Heart right ventricle (tissue), 16 donors: ENCODE measurements at regions not wholly inside any gene's neighbourhood (a gene's known extent, or its start where the extent isn't known, plus 50 kb on each side); places are given as distances from the start of the nearest gene placed in this dataset.
A peak's percentile ranks its signal among the peaks of the same experiment; 100 is the strongest.

Experiments used
- ATAC-seq, 8 donors: fragments of 200-7000 bp; cut with Tn5 transposase; one replicate each; pipeline ENCODE4 v1.9.1; 2020; ENCODE audit warnings: mild to moderate bottlenecking in 8 of 8, moderate library complexity in 8 of 8, moderate number of reproducible peaks in 1 of 8
- DNase-seq, 2 donors: peaks; one replicate each; pipeline ENCODE4 v3.0.0-alpha.2; 2020
- H3K27ac ChIP-seq, 10 donors: fragments of 200-600 bp; sonication (generic) in 2 of 10; one replicate each; pipeline versions ENCODE4 v1.5.0 to v1.8.0; 2020 to 2022; ENCODE audit warnings: mild to moderate bottlenecking in 3 of 10
- H3K27me3 ChIP-seq, 7 donors: fragments of 200-600 bp; one replicate each; pipeline ENCODE4 v1.8.0; 2021 to 2022; ENCODE audit warnings: mild to moderate bottlenecking in 2 of 7
- H3K36me3 ChIP-seq, 9 donors: fragments of 200-600 bp; sonication (generic) in 1 of 9; one replicate each; pipeline versions ENCODE4 v1.5.0 to v1.8.0; 2020 to 2022; ENCODE audit warnings: mild to moderate bottlenecking in 2 of 9
- H3K4me1 ChIP-seq, 9 donors: fragments of 200-600 bp; sonication (generic) in 1 of 9; one replicate each; pipeline versions ENCODE4 v1.5.0 to v1.8.0; 2020 to 2022; ENCODE audit warnings: mild to moderate bottlenecking in 4 of 9
- H3K4me3 ChIP-seq, 10 donors: fragments of 200-600 bp; sonication (generic) in 2 of 10; one replicate each; pipeline versions ENCODE4 v1.5.0 to v1.8.0; 2020 to 2022; ENCODE audit warnings: mild to moderate bottlenecking in 7 of 10, moderate library complexity in 2 of 10
- H3K9me3 ChIP-seq, 11 donors: fragments of 200-600 bp in 10 of 11; sonication (generic) in 2 of 11; one replicate each; pipeline versions ENCODE4 v1.5.0 to v1.8.0; 2013 to 2022; ENCODE audit warnings: mild to moderate bottlenecking in 2 of 11, control low read depth in 1 of 11, moderate library complexity in 1 of 11
- WGBS, 2 donors: extraction: QIAGEN DNeasy Blood & Tissue Kit; methylation state at CpG; one replicate each; pipeline ENCODE4 v1.1.7; 2013; ENCODE audit warnings: inconsistent platforms in 1 of 2; 5-methylcytosine and 5-hydroxymethylcytosine counted together
- intact Hi-C, 10 donors: fragments of 100-400 bp; cut with DNase I; formaldehyde crosslinking; loops; one replicate each; pipeline versions ENCODE4 v1.11.1 to v1.14.2; 2022
- TF ChIP-seq, protein P1 (sequence below), 9 donors: fragments of 200-600 bp; sonication (generic) in 2 of 9; IDR thresholded peaks; one replicate each; pipeline versions ENCODE4 v1.5.0 to v1.8.0; 2021 to 2022; ENCODE audit warnings: antibody characterized with exemption in 9 of 9, mild to moderate bottlenecking in 5 of 9, moderate library complexity in 1 of 9
- donor health status: Arrhythmogenic right ventricular cardiomyopathy.
- donor health status: ischemic (EF 13 %, LVEDD 7.1; RV severe dilation, severe dysfunction).
- donor health status: healthy with polysubstance abuse.
- donor health status: DM: no; HTN: yes; CAD: no.
- donor health status: DM: no; HTN: no; CAD: no.
- donor health status: ischemic (EF 25% LVEDD 6.9; RV normal size, moderate dysfunction).
- donor health status: ischemic (EF 25% LVEDD 5.7; RV mildly dilated, moderate dysfunction).
- donor health status: healthy.
- donor health status: DM: yes; HTN: yes; CAD: no.
- donor health status: Ischemic cardiomyopathy.
- donor health status: ischemic (EF 35%, LVEDD 5.7; RV mildly dilated, moderate dysfunction).
- donor health status: nonischemic (EF 11% LVEDD 7.7; RV severe dilation, severe dysfunction).
- donor health status: DM: yes; HTN: yes; CAD: no.
- donor health status: PGD.
- donor health status: ischemic (EF 29% LVEDD 5.4; RV normal size, mild dysfunction).
- donor health status: nonischemic (EF 23%, LVEDD 6.1; RV moderate dilation, normal function).

DNA sequence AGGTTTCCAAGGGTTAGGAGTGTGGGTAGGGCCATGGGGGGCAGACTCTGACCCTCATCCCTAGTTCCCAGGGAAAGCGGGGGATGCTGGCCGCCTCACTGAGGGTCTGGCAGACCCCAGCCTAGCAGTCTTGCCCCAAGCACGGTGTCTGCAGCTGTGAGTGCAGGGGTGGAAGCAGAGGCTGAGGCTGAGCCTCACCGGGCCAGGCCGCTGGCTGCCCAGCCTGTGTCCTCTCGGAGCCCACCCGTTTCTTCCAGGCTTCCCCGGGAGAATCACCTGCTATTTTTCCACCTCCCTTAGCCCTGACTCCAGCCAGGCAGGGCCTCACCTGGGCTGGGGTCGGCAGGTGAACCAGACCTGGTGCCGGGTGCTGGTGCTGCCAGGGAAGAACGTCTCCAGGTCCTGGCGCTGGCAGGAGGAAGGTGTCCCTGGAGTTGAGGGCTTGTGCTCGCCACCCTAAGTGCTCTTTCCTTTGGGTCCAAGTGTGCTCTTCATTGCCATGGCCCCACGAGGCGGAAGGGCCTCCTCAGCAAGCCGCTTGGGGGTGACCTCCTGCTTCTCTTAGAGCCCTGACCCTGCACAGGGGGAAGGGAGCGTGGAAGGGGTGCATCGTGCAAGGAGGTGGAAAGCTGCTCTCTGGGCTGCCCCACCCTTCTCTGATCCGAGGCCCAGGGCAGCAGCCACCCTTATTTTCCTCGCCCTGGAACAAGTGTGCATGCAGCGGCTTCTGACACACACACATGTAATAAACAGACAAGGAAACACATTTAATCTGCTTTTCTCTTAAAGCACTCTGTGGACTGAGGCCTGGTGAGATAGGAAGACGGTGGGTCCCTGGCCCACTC, 112.7 kb downstream of the FAM53A start:
- Histone ChIP-seq H3K27ac (no peak overlapping the region), H3K4me3 (no peak overlapping the region), H3K27me3 (peaks cover 0 to 32% (median 15%) of the 10 kb centered on the region in 7 donors), H3K36me3 (no peaks in the 10 kb centered on the region), H3K9me3 (no peaks in the 10 kb centered on the region), H3K4me1 (no peaks in the 10 kb centered on the region)
- ATAC-seq = peak in 1 of 8 donors; percentile 17
- peak in 1 of 2 donors; percentile 4 for DNase-seq
- intact Hi-C loops = no loop called here
- WGBS, 2 donors = 74 to 79% methylated on average over 22 of the region's 22 CpGs
- TF ChIP-seq, protein P1, sequence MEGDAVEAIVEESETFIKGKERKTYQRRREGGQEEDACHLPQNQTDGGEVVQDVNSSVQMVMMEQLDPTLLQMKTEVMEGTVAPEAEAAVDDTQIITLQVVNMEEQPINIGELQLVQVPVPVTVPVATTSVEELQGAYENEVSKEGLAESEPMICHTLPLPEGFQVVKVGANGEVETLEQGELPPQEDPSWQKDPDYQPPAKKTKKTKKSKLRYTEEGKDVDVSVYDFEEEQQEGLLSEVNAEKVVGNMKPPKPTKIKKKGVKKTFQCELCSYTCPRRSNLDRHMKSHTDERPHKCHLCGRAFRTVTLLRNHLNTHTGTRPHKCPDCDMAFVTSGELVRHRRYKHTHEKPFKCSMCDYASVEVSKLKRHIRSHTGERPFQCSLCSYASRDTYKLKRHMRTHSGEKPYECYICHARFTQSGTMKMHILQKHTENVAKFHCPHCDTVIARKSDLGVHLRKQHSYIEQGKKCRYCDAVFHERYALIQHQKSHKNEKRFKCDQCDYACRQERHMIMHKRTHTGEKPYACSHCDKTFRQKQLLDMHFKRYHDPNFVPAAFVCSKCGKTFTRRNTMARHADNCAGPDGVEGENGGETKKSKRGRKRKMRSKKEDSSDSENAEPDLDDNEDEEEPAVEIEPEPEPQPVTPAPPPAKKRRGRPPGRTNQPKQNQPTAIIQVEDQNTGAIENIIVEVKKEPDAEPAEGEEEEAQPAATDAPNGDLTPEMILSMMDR (IDR thresholded peaks at IDR 0.05) = no peak

- no peaks in the 10 kb centered on the region for H3K4me1 ChIP-seq
- no peaks in the 10 kb centered on the region for H3K36me3 ChIP-seq
- ATAC-seq (no peak), DNase-seq (peak in 1 of 2 donors; percentile 4)
- no peak overlapping the region for H3K27ac ChIP-seq
- no peak overlapping the region for H3K4me3 ChIP-seq
- no peaks in the 10 kb centered on the region for H3K9me3 ChIP-seq
- intact Hi-C loops = no loop called here
- peaks cover under 1 to 36% (median 14%) of the 10 kb centered on the region in 7 donors for H3K27me3 ChIP-seq
- 78 to 80% methylated on average over 25 of the region's 25 CpGs for WGBS, 2 donors
- TF ChIP-seq, protein P1 (IDR thresholded peaks at IDR 0.05) = no peak
These were observed 113.6 kb downstream of the FAM53A start for GRCh38 chr4:1570291-1571164.

GRCh38 chr4:1569461-1570151, 114.5 kb downstream of the FAM53A start:
- Histone ChIP-seq H3K9me3 (no peaks in the 10 kb centered on the region), H3K4me3 (peak overlapping the region in 1 of 10 donors; percentile 37), H3K4me1 (no peaks in the 10 kb centered on the region), H3K27ac (peak overlapping the region in 2 of 10 donors; percentile 44 to 64), H3K27me3 (peaks cover 4 to 37% (median 23%) of the 10 kb centered on the region in 7 donors), H3K36me3 (no peaks in the 10 kb centered on the region)
- TF ChIP-seq, protein P1 (IDR thresholded peaks at IDR 0.05) = no peak
- ATAC-seq = peak in 1 of 8 donors; percentile 5
- intact Hi-C loops = no loop called here
- DNase-seq = peak in 1 of 2 donors; percentile 5
- 78 to 79% methylated on average over 20 of the region's 20 CpGs for WGBS, 2 donors
